ENCODE measurements at regions not wholly inside any gene's neighbourhood (a gene's known extent, or its start where the extent isn't known, plus 50 kb on each side); places are given as distances from the start of the nearest gene placed in this dataset.

- TF ChIP-seq, protein P1, sequence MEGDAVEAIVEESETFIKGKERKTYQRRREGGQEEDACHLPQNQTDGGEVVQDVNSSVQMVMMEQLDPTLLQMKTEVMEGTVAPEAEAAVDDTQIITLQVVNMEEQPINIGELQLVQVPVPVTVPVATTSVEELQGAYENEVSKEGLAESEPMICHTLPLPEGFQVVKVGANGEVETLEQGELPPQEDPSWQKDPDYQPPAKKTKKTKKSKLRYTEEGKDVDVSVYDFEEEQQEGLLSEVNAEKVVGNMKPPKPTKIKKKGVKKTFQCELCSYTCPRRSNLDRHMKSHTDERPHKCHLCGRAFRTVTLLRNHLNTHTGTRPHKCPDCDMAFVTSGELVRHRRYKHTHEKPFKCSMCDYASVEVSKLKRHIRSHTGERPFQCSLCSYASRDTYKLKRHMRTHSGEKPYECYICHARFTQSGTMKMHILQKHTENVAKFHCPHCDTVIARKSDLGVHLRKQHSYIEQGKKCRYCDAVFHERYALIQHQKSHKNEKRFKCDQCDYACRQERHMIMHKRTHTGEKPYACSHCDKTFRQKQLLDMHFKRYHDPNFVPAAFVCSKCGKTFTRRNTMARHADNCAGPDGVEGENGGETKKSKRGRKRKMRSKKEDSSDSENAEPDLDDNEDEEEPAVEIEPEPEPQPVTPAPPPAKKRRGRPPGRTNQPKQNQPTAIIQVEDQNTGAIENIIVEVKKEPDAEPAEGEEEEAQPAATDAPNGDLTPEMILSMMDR (IDR thresholded peaks at IDR 0.05; ENCODE audit: low read depth, low read length) = no peak
- no peak for TF ChIP-seq EZH2phosphoT487 (IDR thresholded peaks at IDR 0.05; ENCODE audit: low read depth)
These were observed 625.7 kb downstream of the FAT4 start for GRCh38 chr4:125940426-125940825.
